ENCODE measurements at regions not wholly inside any gene's neighbourhood (a gene's known extent, or its start where the extent isn't known, plus 50 kb on each side); places are given as distances from the start of the nearest gene placed in this dataset.

GRCh38 chr1:230569201-230569600 lies 73.1 kb upstream of the COG2 start:
- TF ChIP-seq IRF3 (IDR thresholded peaks at IDR 0.05; ENCODE audit: low read depth, low read length) (no peak), RXRA (IDR thresholded peaks at IDR 0.05; ENCODE audit: borderline replicate concordance, low read depth) (no peak), SIN3A (IDR thresholded peaks at IDR 0.05; ENCODE audit: borderline replicate concordance, low read depth, low read length) (no peak), GABPA (IDR thresholded peaks at IDR 0.05; ENCODE audit: low read depth) (no peak), TAF1 (IDR thresholded peaks at IDR 0.05; ENCODE audit: borderline replicate concordance, low read depth, low read length) (no peak), REST (IDR thresholded peaks at IDR 0.05; ENCODE audit: low read depth, low read length) (no peak), CTCF (IDR thresholded peaks at IDR 0.05) (no peak), POLR2AphosphoS5 (IDR thresholded peaks at IDR 0.05; ENCODE audit: low read depth, low read length) (no peak), YY1 (IDR thresholded peaks at IDR 0.05; ENCODE audit: low read depth) (no peak), JUND (IDR thresholded peaks at IDR 0.05) (no peak), CHD2 (IDR thresholded peaks at IDR 0.05; ENCODE audit: low read length, partially characterized antibody) (no peak), TCF12 (IDR thresholded peaks at IDR 0.05) (no peak), EZH2phosphoT487 (IDR thresholded peaks at IDR 0.05; ENCODE audit: borderline replicate concordance, low read depth) (no peak)
- TF ChIP-seq, protein P1, sequence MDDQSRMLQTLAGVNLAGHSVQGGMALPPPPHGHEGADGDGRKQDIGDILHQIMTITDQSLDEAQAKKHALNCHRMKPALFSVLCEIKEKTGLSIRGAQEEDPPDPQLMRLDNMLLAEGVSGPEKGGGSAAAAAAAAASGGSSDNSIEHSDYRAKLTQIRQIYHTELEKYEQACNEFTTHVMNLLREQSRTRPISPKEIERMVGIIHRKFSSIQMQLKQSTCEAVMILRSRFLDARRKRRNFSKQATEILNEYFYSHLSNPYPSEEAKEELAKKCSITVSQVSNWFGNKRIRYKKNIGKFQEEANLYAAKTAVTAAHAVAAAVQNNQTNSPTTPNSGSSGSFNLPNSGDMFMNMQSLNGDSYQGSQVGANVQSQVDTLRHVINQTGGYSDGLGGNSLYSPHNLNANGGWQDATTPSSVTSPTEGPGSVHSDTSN (IDR thresholded peaks at IDR 0.05): no peak
